Ammon's horn (tissue), 1 donor: ENCODE measurements at regions not wholly inside any gene's neighbourhood (a gene's known extent, or its start where the extent isn't known, plus 50 kb on each side); places are given as distances from the start of the nearest gene placed in this dataset.

Source experiments
- DNase-seq: peaks from one replicate; pipeline ENCODE4 v3.0.0-alpha.2; 2016; ENCODE audit warnings: low spot score

DNA sequence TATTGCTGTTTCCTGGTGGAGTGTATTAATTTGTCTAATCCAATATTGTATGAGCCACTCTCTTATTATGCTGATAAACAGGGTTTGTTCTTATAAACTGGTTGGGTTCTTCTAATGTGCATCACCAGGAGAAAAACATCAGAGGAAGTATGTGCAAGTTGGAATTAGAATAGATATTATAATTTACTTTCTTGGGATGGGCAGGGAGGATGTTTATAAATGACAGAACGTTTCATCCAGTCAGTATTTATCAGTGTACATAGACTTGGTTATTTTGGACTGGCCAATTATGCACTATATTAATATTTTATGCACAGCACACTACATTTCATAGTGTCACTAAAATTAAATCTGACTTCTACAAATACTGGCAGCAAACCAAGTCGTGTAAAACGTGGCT lies 495.8 kb downstream of the PSAT1 start:
- DNase-seq: no peak

DNA sequence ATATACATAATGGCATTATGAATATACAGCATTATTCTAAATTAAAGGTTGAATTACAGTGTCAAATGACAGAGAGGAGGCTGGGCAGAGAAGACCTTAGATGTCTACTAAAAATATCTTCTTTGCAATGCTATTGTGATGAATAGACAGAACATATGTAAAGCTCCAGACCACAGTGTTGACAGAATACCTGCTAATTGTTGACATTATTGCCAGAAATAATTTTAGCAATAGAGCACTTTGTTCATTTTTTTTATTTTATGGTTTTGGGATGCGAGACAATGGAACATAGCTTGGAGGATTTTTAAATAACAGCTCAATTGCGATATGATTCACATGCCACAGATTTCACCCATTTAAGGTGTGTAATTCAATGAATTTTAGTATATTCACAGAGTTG lies 508.8 kb downstream of the PSAT1 start:
- DNase-seq: no peak

- no peak for DNase-seq
Measured at GRCh38 chr9:78806492-78807160, 509.7 kb downstream of the PSAT1 start.

GRCh38 chr9:78807286-78807685 lies 510.4 kb downstream of the PSAT1 start:
- no peak for DNase-seq

GRCh38 chr9:78808048-78808447 lies 511.1 kb downstream of the PSAT1 start:
- no peak for DNase-seq

DNA sequence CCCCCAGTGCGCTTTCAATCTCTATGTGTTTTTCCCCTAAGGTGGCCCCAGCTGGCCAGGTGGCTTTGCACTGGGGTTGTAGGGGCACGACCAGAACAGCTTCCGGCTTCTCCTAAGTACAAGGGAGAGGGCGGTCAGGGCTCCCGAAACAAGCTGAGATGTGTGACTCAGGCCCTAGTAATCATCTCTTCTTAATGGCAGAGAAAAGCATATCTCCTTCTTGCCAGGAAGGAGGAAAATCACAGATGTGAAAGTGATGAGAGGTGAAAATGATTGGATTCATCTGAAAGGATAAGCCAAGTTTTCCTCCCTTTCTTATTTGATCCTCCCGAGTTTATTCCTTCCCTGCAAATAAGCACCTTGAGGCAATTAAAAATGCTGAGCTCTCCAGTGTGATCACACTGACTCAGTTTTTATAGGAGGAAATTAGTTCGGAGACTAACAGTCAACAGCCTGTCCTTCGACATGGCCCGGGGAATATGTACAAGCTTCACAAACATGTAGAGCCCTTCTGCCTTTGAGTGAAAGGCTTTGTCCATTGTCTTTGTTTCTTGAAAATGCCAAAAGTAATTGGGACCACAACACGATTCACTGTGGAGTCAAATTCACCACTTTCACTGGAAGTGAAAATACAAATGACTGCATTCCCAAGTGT lies 514.8 kb downstream of the PSAT1 start:
- no peak for DNase-seq

DNA sequence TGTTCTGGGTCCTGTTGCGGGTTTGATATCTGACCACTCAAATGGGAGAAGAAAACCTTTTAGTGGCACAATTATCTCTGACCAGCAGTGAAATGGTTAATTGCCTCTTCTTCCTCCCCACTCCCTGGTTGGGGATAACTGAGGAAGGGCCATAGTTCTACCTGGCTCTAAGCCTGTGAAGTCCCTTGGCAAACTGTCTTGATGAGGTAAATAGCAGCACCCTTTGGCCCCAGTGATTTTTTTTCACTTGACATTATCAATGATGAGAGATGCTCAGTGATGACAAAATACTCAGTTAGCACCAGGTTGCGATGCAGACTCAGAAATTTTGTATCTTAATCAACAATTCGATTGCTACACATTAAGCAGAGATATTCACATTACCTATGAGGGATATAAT lies 515.7 kb downstream of the PSAT1 start:
- no peak for DNase-seq

- no peak for DNase-seq
Measured at GRCh38 chr9:78813602-78814180, 516.8 kb downstream of the PSAT1 start.

DNA sequence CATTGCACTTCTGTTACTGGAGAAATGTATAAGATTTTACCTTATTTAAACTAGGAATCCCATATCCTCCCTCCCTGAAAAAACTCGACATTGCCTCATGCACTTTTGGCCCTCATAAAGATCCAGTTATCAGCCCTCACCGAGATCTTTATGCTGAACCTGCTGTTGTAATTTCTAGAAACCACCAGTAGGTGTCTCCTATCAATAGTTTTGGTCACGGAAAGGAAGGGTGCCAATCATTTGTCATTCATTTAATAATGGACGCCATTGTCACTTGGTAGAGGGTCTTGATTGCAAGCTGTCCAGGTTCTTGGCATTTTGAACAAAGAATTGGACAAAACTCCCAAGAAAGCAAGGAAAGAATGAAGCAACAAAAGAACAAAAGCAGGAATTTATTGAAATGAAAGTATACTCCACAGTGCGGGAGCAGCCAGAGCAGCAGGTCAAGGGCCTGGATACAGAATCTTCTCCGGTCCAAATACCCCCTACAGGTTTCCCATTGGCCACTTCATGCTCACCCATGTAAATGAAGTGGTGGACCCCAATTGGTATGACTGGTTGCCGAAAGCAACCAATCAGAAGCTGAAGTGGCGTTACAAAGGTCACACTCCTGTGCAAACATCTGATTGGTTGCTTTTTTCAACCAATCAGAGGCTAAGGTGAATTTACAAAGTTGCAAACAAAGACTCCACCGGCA lies 524.3 kb downstream of the PSAT1 start:
- DNase-seq: peak; percentile 19

DNA sequence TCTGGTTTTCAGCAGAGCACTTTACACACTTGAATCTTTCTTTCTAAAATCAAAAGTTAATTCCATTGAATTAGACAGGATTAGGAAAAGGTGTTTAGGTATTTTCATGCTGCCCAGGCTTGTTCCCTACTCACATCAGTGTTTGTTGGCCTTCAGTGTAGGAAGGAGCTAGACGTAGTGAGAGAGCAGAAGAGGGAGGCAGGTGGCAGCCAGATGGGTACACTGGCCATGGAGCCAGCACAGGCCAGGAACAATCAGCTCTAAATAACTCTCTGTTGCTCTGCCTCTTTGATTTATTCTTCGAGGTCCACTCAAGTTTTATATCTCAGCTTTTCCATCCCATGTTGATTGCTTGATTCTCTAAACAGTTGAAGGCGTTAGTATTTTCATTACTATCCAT lies 529.6 kb downstream of the PSAT1 start:
- DNase-seq: no peak

GRCh38 chr9:78828521-78828920 lies 531.6 kb downstream of the PSAT1 start:
- DNase-seq: no peak

DNA sequence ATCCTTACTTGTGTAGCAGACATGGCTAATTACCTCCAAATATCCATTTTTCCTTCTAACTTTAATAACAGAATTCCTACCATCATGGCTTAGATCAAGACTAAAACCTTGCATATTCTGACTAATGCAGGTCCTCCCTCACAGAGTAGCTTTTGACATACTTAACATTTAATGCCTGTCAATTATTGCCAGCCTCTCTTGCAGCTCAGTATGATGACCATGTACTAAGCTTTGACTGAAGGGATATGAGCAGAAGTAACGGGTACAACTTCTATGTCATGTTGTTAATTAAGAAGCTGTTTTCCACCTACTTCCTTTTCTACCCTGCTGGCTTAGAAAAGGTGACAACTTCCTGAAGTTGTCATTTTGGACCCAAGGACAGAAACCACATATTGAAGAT lies 533.4 kb downstream of the PSAT1 start:
- no peak for DNase-seq

GRCh38 chr9:78831726-78832125 lies 534.8 kb downstream of the PSAT1 start:
- DNase-seq: no peak

- DNase-seq: no peak
Measured at GRCh38 chr9:78835928-78836450, 539.1 kb downstream of the PSAT1 start.

DNA sequence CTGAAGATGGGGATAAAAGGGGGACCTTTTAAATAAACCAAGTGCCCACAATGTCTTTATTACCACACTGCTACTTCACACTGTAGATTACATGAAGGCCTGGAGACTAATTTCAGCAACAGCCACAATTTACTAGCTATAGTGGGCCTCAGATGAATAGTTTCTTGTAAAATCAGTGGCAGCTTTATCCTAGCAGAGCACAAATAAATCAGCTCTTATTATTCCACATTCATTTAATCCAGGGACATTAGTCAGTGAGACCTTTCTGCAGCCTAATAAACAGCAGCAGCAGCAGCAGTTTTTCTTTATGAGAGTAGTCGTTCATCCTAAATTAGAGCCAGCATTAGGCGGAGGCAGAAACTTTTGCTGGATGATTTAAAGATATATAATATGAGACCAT lies 542.3 kb downstream of the PSAT1 start:
- no peak for DNase-seq

DNA sequence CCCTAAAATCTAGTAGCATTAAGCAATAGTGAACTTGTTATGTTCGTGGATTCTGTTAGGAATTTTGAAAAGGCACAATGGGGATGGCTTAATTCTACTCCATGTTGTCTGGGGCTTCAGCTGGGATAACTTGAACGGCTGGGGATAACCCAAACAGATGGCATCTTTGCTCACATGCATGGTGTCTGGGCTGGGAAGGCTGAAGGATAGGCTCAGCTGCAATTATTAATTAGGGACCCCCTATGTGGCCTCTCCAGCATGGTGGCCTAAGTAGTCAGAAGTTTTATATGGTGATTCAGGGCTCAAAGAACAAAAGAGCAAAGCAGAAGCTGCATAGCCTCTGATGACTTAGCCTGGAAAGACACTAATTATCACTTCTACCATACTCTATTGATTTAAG lies 551.1 kb downstream of the PSAT1 start:
- DNase-seq: no peak

DNA sequence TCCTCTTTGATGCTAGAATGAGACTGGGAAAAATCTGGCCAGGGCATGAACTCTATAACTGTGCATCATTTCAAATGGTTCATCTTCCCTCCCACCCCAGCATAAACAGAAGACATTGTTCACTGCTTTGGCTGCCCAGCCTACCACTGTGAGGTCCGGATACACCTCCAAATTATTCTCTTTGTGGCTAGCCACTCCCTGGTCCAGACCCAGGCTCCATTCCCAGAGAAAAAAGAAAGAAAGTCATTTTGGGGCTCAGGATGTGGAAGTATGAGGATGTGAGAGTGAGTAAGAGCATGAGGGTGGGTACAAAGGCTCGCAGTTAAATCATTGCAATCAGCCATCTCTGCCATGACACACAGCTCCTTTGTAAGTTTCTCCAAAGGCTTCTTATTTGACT lies 559.2 kb downstream of the PSAT1 start:
- DNase-seq: no peak

DNA sequence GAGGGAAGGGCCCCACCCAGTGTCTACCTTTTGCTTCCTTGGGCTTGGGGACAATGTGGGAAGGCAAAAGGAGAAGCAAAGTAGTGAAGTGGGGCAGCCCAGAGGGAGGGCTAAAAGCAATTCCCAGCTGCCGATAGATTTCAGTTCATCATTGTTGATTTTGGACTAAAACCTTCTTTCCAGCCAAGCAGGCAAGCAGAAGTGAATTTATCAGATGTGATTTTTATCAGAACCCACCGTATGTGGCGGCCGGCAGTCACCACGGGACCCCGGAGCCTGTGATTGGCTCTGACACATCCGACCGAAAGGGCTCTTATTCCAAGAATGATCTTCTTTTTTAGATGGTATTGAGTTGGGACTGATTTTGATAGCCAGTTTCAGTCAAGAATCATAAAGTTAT lies 559.9 kb downstream of the PSAT1 start:
- DNase-seq: no peak

GRCh38 chr9:78857373-78858225 lies 560.7 kb downstream of the PSAT1 start:
- no peak for DNase-seq

DNA sequence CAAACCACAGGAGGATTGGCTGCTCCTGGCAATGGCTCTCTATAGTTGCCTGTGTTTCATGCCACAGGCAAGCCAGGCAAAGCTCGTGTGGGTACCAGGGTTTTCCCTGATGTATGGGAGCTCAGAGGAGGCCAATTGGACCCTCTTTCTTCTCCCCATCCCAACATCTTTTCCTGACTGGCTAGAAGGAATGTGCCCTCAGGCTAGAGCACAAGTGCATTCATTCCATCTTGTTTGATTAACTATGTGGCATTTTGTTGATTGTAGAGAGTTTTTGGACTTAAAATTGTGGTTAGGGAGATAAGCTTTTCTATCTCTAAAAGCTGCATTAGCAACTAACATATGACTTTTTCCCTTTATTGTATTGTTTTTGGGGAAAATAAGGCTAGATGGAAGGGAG lies 561.3 kb downstream of the PSAT1 start:
- no peak for DNase-seq

- no peak for DNase-seq
Measured at GRCh38 chr9:78860801-78861475, 564.0 kb downstream of the PSAT1 start.
